GM19372 (cell line): ENCODE measurements at regions not wholly inside any gene's neighbourhood (a gene's known extent, or its start where the extent isn't known, plus 50 kb on each side); places are given as distances from the start of the nearest gene placed in this dataset.

Experiments used
- ATAC-seq: cut with Tn5 transposase; IDR thresholded peaks from one replicate; pipeline ENCODE4 v1.9.1; 2021; ENCODE audit warnings: mild to moderate bottlenecking, low read depth, moderate library complexity; ENCODE audit not compliant: unreplicated experiment

DNA sequence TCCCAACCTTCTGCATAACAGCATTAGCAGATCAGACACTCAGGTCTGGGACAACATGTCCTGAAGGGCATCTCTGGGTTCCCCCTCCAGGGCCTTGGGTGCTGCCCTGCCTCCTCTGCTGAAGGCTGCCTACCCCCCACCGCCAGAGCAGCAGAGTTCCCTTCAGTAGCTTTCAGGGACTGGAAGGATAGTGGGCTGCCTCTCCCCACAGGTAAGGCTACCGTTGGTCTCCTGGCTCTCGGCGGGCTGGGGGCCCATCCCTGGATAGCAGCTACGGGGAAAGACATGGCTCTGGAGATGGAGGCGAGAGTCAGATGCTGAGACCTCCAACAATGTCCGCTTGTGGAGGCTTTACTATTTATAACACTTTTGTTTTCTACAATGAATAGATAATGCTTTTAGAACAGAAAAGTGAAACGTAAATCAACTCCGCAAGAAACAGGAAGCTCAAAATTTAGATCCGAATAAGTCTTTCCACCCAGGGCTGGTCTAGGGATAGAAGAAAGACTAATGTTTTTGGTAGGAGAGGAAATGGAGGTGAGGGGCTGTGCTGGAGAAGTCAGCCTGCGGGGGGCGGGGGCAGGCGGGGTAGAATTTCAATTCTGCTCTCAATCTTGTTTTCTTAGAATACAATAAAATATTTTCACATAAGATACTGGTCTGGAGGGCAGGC, 58.4 kb downstream of the ARL4C start:
- no peak for ATAC-seq

DNA sequence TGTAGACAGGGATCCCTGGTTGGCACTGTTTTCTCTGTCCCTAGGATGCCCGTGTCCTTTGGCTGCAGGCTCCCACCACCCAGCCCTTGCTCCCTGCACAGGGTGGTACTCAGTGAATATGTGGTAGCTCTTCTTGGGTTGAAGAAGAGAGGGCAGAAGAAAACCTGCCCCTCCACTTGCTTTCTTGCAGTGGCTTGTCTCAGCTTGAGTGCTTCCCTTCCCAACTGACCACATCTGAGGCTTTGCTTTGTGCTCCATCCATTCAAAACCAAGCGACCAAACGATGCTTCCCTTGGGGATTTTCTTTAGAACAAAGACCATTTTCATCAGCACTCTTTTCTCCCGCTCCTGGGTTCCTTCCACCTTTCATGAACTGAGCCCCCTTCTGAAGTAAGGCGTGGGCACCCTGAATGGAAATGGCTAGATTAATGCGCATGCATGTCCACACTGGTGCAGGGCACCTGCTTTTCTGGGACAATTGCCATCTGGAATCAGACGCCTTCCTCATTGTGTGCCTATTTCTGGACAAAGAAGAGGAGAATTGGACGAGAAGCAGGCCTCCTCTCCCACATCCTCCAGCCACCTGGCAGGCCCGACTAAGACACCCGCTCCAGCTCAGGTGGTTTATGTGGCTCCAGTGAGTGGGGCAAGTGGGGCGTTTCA, 59.1 kb downstream of the ARL4C start:
- no peak for ATAC-seq

GRCh38 chr2:234436482-234436837, 60.4 kb downstream of the ARL4C start:
- ATAC-seq: no peak

DNA sequence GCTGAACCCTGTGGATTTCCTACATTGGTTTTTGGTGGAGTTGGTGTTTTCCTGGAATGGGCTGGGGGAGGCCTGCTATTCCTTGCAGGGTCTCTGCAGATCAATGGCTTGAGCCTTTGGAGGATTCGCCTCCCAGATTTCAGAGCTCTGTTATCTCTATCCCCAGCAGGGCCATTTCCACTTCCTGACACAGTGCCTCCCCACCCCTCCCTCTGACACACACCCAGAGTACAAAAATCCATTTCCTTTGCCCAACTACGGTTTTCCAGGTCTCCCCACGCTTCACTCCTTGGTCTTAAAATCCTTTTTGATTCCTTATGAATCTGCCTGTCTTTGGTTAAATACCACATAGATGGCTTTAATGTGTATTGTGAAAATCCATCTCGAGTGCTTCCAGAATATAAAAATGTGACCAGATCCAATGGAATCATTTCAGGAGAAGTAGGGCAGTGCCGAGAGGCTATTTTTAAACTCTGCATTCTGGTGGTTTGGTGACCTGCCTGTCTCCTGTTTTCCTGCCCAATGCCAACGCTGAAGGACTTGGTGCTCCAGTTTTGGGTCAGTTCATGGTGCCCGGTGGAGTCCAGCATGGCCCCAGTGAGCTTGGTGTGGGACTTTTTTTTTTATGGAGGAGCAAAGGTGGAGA, 60.9 kb downstream of the ARL4C start:
- ATAC-seq: no peak

GRCh38 chr2:234433201-234433600, 63.7 kb downstream of the ARL4C start:
- ATAC-seq: no peak

DNA sequence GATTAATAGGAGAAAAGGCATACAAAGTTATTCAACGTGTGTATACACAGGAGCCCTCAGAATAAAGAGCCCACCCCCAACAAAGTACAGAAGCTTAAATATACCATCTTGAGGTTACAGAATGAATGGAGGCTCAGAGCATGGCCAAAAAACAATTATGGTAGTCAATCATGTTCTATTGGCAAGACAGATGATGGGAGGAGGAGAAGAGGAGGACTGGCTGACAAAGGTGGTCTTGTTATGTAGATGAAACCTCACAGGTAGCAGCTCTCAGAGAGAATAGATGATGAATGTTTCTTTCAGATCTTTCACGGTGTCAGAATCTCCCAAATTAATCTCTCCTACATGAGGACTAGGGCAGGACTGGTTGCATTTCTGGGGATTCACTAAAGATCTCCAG, 66.0 kb downstream of the ARL4C start:
- no peak for ATAC-seq

- ATAC-seq: no peak
Observed at GRCh38 chr2:234429265-234429664, 67.6 kb downstream of the ARL4C start.

DNA sequence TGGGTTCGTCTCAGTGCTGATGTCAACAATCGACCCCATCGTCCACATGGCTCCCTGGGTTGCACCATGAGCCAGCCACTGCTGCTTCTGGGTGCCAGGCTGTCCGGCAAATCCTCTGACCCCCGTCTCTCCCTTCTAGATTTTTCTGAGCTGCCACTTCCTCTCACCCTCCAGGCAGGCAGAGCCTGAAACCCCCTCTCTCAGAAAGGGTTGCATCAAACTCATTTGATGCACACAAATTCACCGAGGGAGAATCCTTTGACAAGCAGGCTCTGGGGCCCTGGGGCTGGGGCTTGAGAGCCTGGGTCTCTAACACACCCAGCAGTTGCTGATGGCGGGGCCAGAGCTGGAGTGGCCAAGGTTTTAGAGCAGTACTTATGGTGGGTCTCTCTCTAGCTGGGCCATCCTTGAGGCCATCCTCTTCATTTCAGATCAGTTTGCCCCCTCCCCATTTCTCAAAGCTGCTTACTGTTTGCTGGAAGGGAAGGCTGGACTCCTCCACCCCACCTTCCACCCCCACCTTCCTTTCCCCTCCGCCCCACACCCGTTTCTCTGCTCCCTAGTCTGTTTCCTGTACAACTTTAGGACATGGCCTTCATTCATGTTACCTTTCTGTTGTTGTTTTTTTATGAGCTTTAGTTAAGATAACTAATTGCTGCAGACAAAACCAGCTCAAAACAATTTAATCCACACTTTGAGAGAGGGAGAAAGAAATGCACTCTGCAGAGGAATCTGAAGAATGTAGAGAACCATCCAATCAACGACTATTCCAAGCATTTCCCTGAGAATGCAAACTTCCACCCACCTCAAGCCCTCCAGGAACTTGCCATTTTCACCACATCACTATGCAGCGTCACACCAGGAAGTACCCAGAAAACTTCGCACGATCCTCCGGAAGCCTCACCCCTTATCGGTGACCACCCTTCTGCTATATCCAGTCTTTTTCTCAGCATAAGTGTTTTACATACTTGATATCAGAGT, 69.5 kb downstream of the ARL4C start:
- ATAC-seq: no peak

GRCh38 chr2:234426616-234427015, 70.3 kb downstream of the ARL4C start:
- ATAC-seq: no peak

GRCh38 chr2:234425639-234426603, 71.0 kb downstream of the ARL4C start:
- peak; percentile 71 for ATAC-seq

GRCh38 chr2:234423884-234424283, 73.0 kb downstream of the ARL4C start:
- ATAC-seq: no peak

GRCh38 chr2:234422981-234423431, 73.9 kb downstream of the ARL4C start:
- no peak for ATAC-seq

DNA sequence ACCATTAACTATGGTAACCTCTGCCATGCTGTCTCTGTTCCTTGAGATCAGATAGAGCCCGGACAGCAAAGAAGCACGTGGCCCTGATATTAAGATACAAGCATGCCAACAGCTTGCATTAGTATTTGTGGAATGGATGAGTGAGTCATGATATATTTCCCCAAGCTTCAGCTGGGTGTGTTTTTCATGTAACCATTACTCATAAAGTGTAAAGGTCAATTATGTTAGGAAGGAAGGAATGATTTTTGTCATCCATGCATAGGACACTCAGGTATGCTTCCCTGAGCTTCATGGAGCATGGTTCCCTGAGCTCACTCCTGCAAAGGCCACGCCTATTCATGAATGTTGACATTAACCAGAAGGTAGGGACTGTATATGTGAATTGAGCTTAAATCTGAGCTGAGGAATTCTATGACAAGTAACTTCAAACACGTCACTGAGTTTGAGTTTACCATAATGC, 74.6 kb downstream of the ARL4C start:
- no peak for ATAC-seq

DNA sequence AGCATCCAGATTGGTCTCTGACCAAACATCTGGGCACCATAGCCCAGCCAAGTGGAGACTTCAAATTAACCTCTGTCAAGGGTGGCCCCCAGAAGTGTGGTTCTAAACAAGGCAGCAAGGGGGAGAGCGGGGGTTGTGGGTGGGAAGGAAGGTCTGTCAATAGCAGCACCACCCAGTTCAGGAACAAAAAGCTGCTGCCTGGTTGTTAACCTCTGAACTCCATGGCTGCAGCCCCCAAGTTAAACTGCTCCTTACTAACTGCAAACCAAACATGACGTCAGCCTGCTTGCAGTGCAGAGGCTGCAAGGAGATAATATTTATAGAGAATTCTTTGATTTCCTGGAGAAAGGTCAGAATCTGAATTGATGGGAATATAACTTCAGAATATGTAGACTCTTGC, 76.5 kb downstream of the ARL4C start:
- no peak for ATAC-seq

- no peak for ATAC-seq
Observed at GRCh38 chr2:234419726-234420125, 77.2 kb downstream of the ARL4C start.

DNA sequence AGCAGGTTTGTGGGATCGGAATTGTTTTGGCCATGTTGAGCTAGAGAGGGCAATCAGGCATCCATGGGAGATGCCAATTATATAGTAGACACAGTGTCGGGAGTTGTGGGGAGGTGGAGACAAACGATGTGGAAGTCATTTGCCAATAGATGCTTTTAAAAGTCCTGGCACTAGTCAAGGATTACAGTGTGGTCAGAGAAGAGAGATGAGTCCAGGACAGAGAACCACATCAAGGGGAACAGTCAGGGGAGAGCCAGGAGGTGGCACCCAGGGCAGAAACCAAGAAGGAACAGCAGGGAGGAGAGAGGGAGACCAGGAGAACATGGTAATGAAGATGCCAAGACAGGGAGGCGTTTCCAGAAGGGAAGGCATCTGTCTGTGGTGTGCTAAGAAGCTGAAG, 81.2 kb downstream of the ARL4C start:
- no peak for ATAC-seq

DNA sequence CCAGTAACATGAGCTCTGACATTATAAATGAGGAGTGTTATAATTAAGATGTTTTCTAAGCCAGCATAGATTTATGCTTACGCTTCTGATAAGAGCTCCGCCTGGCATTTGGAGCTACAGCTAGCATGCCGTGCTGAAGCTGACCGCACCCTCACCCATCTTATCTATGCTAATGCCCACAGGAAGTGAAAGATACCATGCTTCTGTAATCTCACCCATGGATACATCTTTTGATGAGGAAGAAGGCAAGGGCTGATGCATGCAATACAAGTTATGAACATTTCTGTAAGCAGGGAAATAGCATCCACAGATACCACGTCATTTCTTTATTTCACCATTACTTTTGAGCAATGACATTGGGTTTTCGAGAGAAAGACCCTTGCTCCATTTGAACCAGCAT, 82.3 kb downstream of the ARL4C start:
- no peak for ATAC-seq

DNA sequence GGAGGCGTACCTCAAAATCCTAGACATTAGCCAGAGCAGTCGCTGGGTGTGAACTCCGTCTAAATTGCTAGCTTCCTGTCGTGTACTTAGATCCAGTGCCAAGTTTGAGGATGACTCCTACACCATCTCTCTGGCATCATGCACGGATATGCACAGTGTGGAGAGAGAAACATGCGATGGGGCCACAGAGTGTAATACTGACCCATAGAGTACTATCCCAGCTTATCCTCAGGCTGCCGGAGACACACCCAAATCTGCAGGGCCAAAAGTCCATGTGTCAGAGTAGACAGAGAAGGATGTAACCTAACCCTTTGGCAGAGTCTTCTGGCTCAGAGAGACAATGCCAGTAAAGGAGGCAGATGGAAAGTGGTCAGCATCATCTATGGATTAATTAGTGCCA, 84.2 kb downstream of the ARL4C start:
- no peak for ATAC-seq

DNA sequence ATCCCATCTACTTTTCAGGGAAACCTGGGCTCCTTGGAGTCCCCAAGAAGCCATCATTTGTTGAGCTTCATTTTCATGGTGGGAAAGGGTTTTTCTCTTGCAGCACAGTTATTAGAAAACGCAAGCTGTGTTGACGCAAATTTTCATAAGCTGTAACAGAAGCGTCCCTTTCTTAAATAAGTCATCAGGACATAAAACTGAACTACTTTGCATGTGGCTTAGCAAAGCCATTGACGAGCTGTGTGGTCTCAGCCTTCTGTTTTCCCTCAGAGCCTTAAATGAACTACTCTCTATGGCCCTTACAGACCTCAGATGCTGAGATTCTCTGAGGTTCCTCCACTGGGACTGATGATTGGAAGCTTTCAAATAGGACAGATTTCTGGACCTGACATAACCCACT, 85.1 kb downstream of the ARL4C start:
- peak; percentile 79 for ATAC-seq

- no peak for ATAC-seq
Observed at GRCh38 chr2:234410526-234410925, 86.4 kb downstream of the ARL4C start.
